Upper lobe of right lung (tissue), 1 donor: ENCODE measurements at regions not wholly inside any gene's neighbourhood (a gene's known extent, or its start where the extent isn't known, plus 50 kb on each side); places are given as distances from the start of the nearest gene placed in this dataset.

Experiments used
- ATAC-seq: fragments of 200-7000 bp; cut with Tn5 transposase; one replicate; pipeline ENCODE4 v1.9.1; 2020; ENCODE audit warnings: mild to moderate bottlenecking, moderate library complexity
- DNase-seq: peaks from one replicate; pipeline ENCODE4 v3.0.0-alpha.2; 2020
- H3K27ac ChIP-seq: fragments of 200-600 bp; one replicate; pipeline ENCODE4 v1.8.0; 2022
- H3K27me3 ChIP-seq: fragments of 200-600 bp; one replicate; pipeline ENCODE4 v1.8.0; 2022; ENCODE audit warnings: mild to moderate bottlenecking
- H3K36me3 ChIP-seq: fragments of 200-600 bp; one replicate; pipeline ENCODE4 v1.8.0; 2022
- H3K4me1 ChIP-seq: fragments of 200-600 bp; one replicate; pipeline ENCODE4 v1.8.0; 2022
- H3K4me3 ChIP-seq: fragments of 200-600 bp; one replicate; pipeline ENCODE4 v1.8.0; 2022; ENCODE audit warnings: mild to moderate bottlenecking
- H3K9me3 ChIP-seq: fragments of 200-600 bp; one replicate; pipeline ENCODE4 v1.8.0; 2022
- intact Hi-C: fragments of 100-400 bp; cut with DNase I; formaldehyde crosslinking; loops from one replicate; pipeline ENCODE4 v1.11.0; 2022
- TF ChIP-seq, protein P1 (sequence below): fragments of 200-600 bp; IDR thresholded peaks from one replicate; pipeline ENCODE4 v1.8.0; 2022; ENCODE audit warnings: antibody characterized with exemption
- donor health status: DM: no; HTN: yes; CAD: no; lungs with severe emphysema.

DNA sequence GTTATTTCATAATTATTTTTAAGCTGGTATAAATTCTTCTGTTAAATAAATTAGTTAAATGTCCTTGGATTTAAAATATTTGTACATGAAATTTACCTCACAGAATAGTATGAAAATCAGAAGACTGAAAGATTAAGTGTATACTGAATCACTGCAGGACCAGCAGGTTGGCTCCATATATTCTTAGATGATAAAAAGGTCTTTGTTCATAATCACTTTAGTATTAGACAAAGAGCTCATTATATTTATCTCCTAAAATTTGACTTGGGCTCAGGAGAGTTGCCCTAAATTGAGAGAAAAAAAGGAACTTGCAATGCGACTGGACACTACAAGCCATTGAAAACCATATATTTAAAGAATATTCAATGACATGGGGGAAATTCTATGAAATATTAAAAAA is 766.4 kb upstream of the CITED2 start:
- H3K4me3 ChIP-seq: no peak overlapping the region
- H3K27me3 ChIP-seq: no peaks in the 10 kb centered on the region
- H3K27ac ChIP-seq: no peak overlapping the region
- intact Hi-C loops: no loop called here
- no peaks in the 10 kb centered on the region for H3K9me3 ChIP-seq
- ATAC-seq: no peak
- TF ChIP-seq, protein P1, sequence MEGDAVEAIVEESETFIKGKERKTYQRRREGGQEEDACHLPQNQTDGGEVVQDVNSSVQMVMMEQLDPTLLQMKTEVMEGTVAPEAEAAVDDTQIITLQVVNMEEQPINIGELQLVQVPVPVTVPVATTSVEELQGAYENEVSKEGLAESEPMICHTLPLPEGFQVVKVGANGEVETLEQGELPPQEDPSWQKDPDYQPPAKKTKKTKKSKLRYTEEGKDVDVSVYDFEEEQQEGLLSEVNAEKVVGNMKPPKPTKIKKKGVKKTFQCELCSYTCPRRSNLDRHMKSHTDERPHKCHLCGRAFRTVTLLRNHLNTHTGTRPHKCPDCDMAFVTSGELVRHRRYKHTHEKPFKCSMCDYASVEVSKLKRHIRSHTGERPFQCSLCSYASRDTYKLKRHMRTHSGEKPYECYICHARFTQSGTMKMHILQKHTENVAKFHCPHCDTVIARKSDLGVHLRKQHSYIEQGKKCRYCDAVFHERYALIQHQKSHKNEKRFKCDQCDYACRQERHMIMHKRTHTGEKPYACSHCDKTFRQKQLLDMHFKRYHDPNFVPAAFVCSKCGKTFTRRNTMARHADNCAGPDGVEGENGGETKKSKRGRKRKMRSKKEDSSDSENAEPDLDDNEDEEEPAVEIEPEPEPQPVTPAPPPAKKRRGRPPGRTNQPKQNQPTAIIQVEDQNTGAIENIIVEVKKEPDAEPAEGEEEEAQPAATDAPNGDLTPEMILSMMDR: no peak
- H3K36me3 ChIP-seq: no peaks in the 10 kb centered on the region
- H3K4me1 ChIP-seq: no peaks in the 10 kb centered on the region
- no peak for DNase-seq

DNA sequence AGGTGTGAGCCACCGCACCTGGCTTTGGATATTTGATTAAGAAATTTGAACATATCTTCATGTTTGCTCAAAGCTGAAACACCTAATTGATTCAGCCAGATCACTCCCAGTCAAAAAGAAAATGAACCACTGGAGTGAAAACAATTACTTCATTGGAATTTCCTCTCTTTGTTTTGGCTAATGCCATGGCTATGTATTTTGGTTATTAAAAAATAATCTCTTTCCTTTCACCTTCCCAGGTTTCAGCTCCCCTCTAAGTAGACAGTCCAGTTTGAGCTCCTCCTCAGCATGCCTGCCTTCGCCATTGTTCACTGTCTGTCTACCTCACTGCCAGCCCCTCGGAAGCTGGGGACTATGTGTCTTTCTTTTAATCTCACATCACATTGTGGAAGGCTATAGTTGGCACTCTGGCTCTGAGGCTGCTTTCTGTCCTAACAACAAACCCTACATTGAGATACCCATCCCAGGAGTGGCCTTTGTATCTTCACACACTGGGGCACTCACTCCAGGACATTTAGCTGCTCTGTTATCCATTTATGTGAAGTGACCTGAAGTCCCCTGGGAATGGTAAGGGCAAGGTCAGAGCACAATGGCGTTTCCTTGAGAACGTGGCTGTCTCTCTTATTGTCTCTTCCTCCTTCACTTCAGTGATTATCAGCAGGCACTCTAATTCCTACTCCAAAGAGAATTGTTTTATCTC is 764.0 kb upstream of the CITED2 start:
- Histone ChIP-seq H3K4me3 (no peak overlapping the region), H3K9me3 (no peaks in the 10 kb centered on the region), H3K4me1 (no peaks in the 10 kb centered on the region), H3K27me3 (no peaks in the 10 kb centered on the region), H3K36me3 (no peaks in the 10 kb centered on the region), H3K27ac (no peak overlapping the region)
- intact Hi-C loops: no loop called here
- DNase-seq (no peak), ATAC-seq (no peak)
- TF ChIP-seq, protein P1: no peak

DNA sequence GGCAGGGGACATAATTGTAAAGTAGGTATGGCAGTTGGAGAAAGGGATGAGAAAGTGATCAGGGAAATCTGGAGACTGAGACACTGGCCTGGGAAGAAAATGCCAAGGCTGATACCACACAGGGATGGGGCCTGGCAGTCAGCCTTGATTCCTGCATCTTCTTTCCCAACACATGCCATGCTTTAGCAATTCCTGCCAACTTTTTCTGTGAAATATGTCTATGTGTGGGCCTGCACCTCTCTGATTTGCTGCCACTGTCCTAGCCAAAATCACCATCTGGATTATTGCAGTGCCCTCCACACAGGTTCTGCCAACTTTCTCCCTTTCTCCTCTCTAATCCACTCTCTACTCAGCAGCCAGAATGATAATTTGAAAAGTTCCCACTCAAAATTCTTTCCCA is 759.8 kb upstream of the CITED2 start:
- peaks cover 7% of the 10 kb centered on the region for H3K9me3 ChIP-seq
- H3K4me3 ChIP-seq: no peak overlapping the region
- TF ChIP-seq, protein P1: no peak
- DNase-seq (no peak), ATAC-seq (no peak)
- H3K36me3 ChIP-seq: no peaks in the 10 kb centered on the region
- intact Hi-C loops: no loop called here
- H3K27ac ChIP-seq: no peak overlapping the region
- no peaks in the 10 kb centered on the region for H3K27me3 ChIP-seq
- no peaks in the 10 kb centered on the region for H3K4me1 ChIP-seq

DNA sequence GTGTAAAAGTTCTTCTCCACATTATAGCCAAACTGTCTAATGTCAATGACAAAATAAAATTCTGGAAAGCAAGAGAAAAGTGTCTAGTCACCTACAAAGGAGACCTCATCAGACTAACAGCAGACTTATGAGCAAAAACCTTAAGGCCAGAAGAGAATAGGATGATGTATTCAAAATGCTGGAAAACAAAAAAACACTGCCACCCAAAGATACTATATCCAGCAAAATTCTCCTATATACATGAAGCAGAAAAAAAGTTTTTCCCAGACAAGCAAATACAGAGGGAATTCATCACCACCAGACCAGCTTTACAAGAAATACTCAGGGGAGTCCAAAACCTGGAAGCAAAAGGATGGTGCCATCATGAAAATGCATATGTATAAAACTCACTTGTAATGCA is 755.6 kb upstream of the CITED2 start:
- Histone ChIP-seq H3K27me3 (no peaks in the 10 kb centered on the region), H3K9me3 (peaks cover 7% of the 10 kb centered on the region), H3K36me3 (no peaks in the 10 kb centered on the region), H3K27ac (no peak overlapping the region), H3K4me1 (no peaks in the 10 kb centered on the region), H3K4me3 (no peak overlapping the region)
- intact Hi-C loops: no loop called here
- TF ChIP-seq, protein P1: no peak
- no peak for DNase-seq
- no peak for ATAC-seq

DNA sequence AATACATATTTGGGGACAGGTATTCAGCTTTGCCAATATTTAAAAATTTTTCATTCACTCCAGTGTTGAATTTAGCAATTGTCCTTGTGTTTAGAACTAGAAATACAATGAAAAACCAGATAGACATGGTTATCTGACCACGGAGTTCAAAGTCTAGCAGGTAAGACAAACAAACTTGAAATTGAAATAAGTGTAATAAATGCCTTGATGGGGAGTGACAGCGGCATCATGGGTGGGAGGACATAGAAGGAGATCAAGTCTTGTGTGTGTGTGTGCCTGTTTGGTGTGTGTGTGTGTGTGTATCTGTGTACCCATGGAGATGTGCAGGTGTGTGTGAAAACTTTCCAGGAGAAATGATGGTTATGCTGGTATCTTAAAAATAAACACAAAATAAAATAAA is 750.0 kb upstream of the CITED2 start:
- Histone ChIP-seq H3K27ac (no peak overlapping the region), H3K4me3 (no peak overlapping the region), H3K4me1 (no peaks in the 10 kb centered on the region), H3K36me3 (no peaks in the 10 kb centered on the region), H3K27me3 (no peaks in the 10 kb centered on the region), H3K9me3 (no peaks in the 10 kb centered on the region)
- DNase-seq (no peak), ATAC-seq (no peak)
- intact Hi-C loops: no loop called here
- TF ChIP-seq, protein P1: no peak

DNA sequence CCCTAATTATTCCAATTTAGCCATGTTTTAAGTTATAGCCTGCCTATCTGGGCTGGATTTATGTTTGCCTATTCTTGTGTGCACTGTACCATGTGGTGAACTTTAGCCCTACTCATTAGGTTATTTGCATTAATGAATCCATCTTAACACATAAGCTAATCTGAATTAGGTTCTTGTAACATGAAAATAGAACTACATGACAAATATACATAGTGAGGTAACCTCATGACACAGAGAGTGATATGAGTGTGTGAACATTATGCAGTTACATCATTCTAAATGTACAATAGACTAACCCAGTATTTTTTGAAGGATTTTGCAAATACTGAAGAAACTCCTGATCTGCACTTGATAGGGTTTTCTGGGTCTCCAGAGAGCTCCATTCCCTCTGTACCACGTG is 733.7 kb upstream of the CITED2 start:
- no peaks in the 10 kb centered on the region for H3K27me3 ChIP-seq
- H3K9me3 ChIP-seq: no peaks in the 10 kb centered on the region
- H3K4me3 ChIP-seq: no peak overlapping the region
- no peak for ATAC-seq
- no peak for DNase-seq
- intact Hi-C loops: no loop called here
- no peaks in the 10 kb centered on the region for H3K36me3 ChIP-seq
- H3K4me1 ChIP-seq: no peaks in the 10 kb centered on the region
- TF ChIP-seq, protein P1: no peak
- H3K27ac ChIP-seq: no peak overlapping the region
